ENCODE measurements at regions not wholly inside any gene's neighbourhood (a gene's known extent, or its start where the extent isn't known, plus 50 kb on each side); places are given as distances from the start of the nearest gene placed in this dataset.

DNA sequence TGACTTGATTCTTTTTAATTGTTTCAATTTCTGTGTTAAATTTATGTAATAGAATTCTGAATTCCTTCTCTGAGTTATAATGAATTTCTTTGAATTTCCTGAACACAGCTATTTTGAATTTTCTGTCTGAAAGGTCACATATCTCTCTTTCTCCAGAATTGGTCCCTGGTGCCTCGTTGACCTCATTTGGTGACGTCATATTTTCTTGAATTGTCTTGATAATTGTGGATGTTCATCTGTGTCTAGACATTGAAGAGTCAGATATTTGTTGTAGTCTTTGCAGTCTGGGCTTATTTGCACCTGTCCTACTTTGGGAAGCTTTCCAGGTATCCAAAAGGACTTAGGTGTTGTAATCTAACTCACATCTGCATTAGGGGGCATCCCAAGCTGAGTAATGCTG lies 111.4 kb upstream of the LRRTM4 start:
- ATAC-seq (ENCODE audit: insufficient read depth, low read depth): no peak
- TF ChIP-seq, protein P1, sequence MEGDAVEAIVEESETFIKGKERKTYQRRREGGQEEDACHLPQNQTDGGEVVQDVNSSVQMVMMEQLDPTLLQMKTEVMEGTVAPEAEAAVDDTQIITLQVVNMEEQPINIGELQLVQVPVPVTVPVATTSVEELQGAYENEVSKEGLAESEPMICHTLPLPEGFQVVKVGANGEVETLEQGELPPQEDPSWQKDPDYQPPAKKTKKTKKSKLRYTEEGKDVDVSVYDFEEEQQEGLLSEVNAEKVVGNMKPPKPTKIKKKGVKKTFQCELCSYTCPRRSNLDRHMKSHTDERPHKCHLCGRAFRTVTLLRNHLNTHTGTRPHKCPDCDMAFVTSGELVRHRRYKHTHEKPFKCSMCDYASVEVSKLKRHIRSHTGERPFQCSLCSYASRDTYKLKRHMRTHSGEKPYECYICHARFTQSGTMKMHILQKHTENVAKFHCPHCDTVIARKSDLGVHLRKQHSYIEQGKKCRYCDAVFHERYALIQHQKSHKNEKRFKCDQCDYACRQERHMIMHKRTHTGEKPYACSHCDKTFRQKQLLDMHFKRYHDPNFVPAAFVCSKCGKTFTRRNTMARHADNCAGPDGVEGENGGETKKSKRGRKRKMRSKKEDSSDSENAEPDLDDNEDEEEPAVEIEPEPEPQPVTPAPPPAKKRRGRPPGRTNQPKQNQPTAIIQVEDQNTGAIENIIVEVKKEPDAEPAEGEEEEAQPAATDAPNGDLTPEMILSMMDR (IDR thresholded peaks at IDR 0.05; ENCODE audit: borderline replicate concordance, extremely low read depth, low read length, poor library complexity, severe bottlenecking): no peak
- no peak for TF ChIP-seq EZH2 (IDR thresholded peaks at IDR 0.05; ENCODE audit: borderline replicate concordance, low read depth, low read length, severe bottlenecking)

GRCh38 chr2:77640924-77641323 lies 118.7 kb upstream of the LRRTM4 start:
- Histone ChIP-seq H3K4me3 (ENCODE audit: low read depth in 1 of 2, low read length in 2 of 2) (no peak overlapping the region), H3K79me2 (ENCODE audit: insufficient read depth, low read length) (no peaks in the 10 kb centered on the region)

More for the DNA sequence above, 111.4 kb upstream of the LRRTM4 start:
- Histone ChIP-seq H4K20me1 (ENCODE audit: insufficient read depth, low read length) (no peaks in the 10 kb centered on the region), H3K36me3 (ENCODE audit: insufficient read depth, low read length) (no peaks in the 10 kb centered on the region), H3K4me3 (ENCODE audit: low read depth in 1 of 2, low read length in 2 of 2) (no peak overlapping the region), H3K4me1 (ENCODE audit: insufficient read depth, low read length) (no peaks in the 10 kb centered on the region), H3K4me2 (ENCODE audit: insufficient read depth, low read length) (no peak overlapping the region), H3K27me3 (ENCODE audit: insufficient read depth, low read length, poor library complexity) (no peaks in the 10 kb centered on the region), H3K79me2 (ENCODE audit: insufficient read depth, low read length) (no peaks in the 10 kb centered on the region), H3K27ac (ENCODE audit: low read length) (no peak overlapping the region), H3K9ac (ENCODE audit: low read depth, low read length) (no peak overlapping the region), H2AFZ (ENCODE audit: low read depth, low read length) (no peak overlapping the region), H3K9me3 (ENCODE audit: insufficient read depth, low read length, severe bottlenecking) (no peaks in the 10 kb centered on the region)
- no peak for DNase-seq

DNA sequence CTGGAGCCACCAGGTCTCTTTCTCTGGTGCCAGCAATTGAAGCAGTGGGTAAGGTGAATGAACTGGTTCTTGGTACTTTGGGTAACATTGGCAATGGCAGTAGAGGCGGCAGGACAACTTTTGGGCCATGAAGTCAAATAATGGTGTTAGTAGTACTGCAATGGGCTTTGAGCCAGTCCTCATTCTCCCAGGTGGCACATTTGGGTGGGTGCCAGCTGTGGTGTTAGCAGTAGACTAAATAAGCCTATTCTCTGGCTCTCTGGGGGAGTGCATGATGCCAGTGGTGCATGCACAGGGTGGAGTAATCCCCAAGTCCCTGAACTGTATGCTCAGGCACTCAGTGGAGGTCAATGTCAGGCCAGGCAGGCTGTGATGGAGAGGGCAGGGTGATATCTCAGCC lies 120.2 kb upstream of the LRRTM4 start:
- Histone ChIP-seq H3K27ac (ENCODE audit: low read length) (no peak overlapping the region), H3K4me3 (ENCODE audit: low read depth in 1 of 2, low read length in 2 of 2) (no peak overlapping the region), H3K4me1 (ENCODE audit: insufficient read depth, low read length) (no peaks in the 10 kb centered on the region), H2AFZ (ENCODE audit: low read depth, low read length) (no peak overlapping the region), H3K9ac (ENCODE audit: low read depth, low read length) (no peak overlapping the region), H4K20me1 (ENCODE audit: insufficient read depth, low read length) (no peaks in the 10 kb centered on the region), H3K36me3 (ENCODE audit: insufficient read depth, low read length) (no peaks in the 10 kb centered on the region), H3K27me3 (ENCODE audit: insufficient read depth, low read length, poor library complexity) (no peaks in the 10 kb centered on the region), H3K4me2 (ENCODE audit: insufficient read depth, low read length) (no peak overlapping the region), H3K9me3 (ENCODE audit: insufficient read depth, low read length, severe bottlenecking) (peaks cover 9% of the 10 kb centered on the region), H3K79me2 (ENCODE audit: insufficient read depth, low read length) (no peaks in the 10 kb centered on the region)
- no peak for DNase-seq
- no peak for ATAC-seq (ENCODE audit: insufficient read depth, low read depth)
- TF ChIP-seq, protein P1 (IDR thresholded peaks at IDR 0.05; ENCODE audit: borderline replicate concordance, extremely low read depth, low read length, poor library complexity, severe bottlenecking): no peak
- TF ChIP-seq EZH2 (IDR thresholded peaks at IDR 0.05; ENCODE audit: borderline replicate concordance, low read depth, low read length, severe bottlenecking): no peak

More at GRCh38 chr2:77640924-77641323, 118.7 kb upstream of the LRRTM4 start:
- no peak overlapping the region for H3K27ac ChIP-seq (ENCODE audit: low read length)
- no peaks in the 10 kb centered on the region for H3K27me3 ChIP-seq (ENCODE audit: insufficient read depth, low read length, poor library complexity)
- no peaks in the 10 kb centered on the region for H3K4me1 ChIP-seq (ENCODE audit: insufficient read depth, low read length)
- H3K9me3 ChIP-seq (ENCODE audit: insufficient read depth, low read length, severe bottlenecking): peaks cover 9% of the 10 kb centered on the region
- H4K20me1 ChIP-seq (ENCODE audit: insufficient read depth, low read length): no peaks in the 10 kb centered on the region
- no peak for TF ChIP-seq EZH2 (IDR thresholded peaks at IDR 0.05; ENCODE audit: borderline replicate concordance, low read depth, low read length, severe bottlenecking)
- TF ChIP-seq, protein P1 (IDR thresholded peaks at IDR 0.05; ENCODE audit: borderline replicate concordance, extremely low read depth, low read length, poor library complexity, severe bottlenecking): no peak
- ATAC-seq (ENCODE audit: insufficient read depth, low read depth): no peak
- DNase-seq: no peak
- H3K9ac ChIP-seq (ENCODE audit: low read depth, low read length): no peak overlapping the region
- H3K36me3 ChIP-seq (ENCODE audit: insufficient read depth, low read length): no peaks in the 10 kb centered on the region
- H2AFZ ChIP-seq (ENCODE audit: low read depth, low read length): no peak overlapping the region
- no peak overlapping the region for H3K4me2 ChIP-seq (ENCODE audit: insufficient read depth, low read length)

GRCh38 chr2:77649856-77650255 lies 127.7 kb upstream of the LRRTM4 start:
- Histone ChIP-seq H4K20me1 (ENCODE audit: insufficient read depth, low read length) (no peaks in the 10 kb centered on the region), H3K9me3 (ENCODE audit: insufficient read depth, low read length, severe bottlenecking) (no peaks in the 10 kb centered on the region), H3K4me3 (ENCODE audit: low read depth in 1 of 2, low read length in 2 of 2) (no peak overlapping the region), H3K27me3 (ENCODE audit: insufficient read depth, low read length, poor library complexity) (no peaks in the 10 kb centered on the region), H3K4me2 (ENCODE audit: insufficient read depth, low read length) (no peak overlapping the region), H3K9ac (ENCODE audit: low read depth, low read length) (no peak overlapping the region), H2AFZ (ENCODE audit: low read depth, low read length) (no peak overlapping the region), H3K27ac (ENCODE audit: low read length) (no peak overlapping the region), H3K4me1 (ENCODE audit: insufficient read depth, low read length) (no peaks in the 10 kb centered on the region), H3K79me2 (ENCODE audit: insufficient read depth, low read length) (no peaks in the 10 kb centered on the region), H3K36me3 (ENCODE audit: insufficient read depth, low read length) (no peaks in the 10 kb centered on the region)
- TF ChIP-seq, protein P1 (IDR thresholded peaks at IDR 0.05; ENCODE audit: borderline replicate concordance, extremely low read depth, low read length, poor library complexity, severe bottlenecking): no peak
- no peak for TF ChIP-seq EZH2 (IDR thresholded peaks at IDR 0.05; ENCODE audit: borderline replicate concordance, low read depth, low read length, severe bottlenecking)
- DNase-seq (no peak), ATAC-seq (ENCODE audit: insufficient read depth, low read depth) (no peak)

All from DND-41 (cell line).